Coronary artery (tissue), 2 donors: ENCODE measurements at regions not wholly inside any gene's neighbourhood (a gene's known extent, or its start where the extent isn't known, plus 50 kb on each side); places are given as distances from the start of the nearest gene placed in this dataset.

Experiments used
- DNase-seq: peaks from one replicate; pipeline ENCODE4 v3.0.0-alpha.2; 2017; ENCODE audit warnings: low spot score
- H3K27ac ChIP-seq, 2 donors: fragments of 200-600 bp; sonication (generic); one replicate each; pipeline ENCODE4 v1.5.1; 2016 to 2019
- H3K4me3 ChIP-seq: fragments of 200-600 bp; sonication (generic); 2 replicates; pipeline ENCODE4 v1.5.1; 2016; ENCODE audit warnings: mild to moderate bottlenecking, moderate library complexity
- CTCF ChIP-seq: fragments of 200-600 bp; sonication (generic); IDR thresholded peaks from one replicate; pipeline ENCODE4 v1.5.1; 2019; ENCODE audit warnings: antibody characterized with exemption

- Histone ChIP-seq H3K4me3 (no peak overlapping the region), H3K27ac (no peak overlapping the region)
- TF ChIP-seq CTCF: no peak
- no peak for DNase-seq
Observed at GRCh38 chr4:81923140-81923539, 450.7 kb downstream of the HNRNPD start.

GRCh38 chr4:81922313-81922712, 450.6 kb upstream of the RASGEF1B start:
- no peak for DNase-seq
- TF ChIP-seq CTCF: no peak
- Histone ChIP-seq H3K4me3 (no peak overlapping the region), H3K27ac (no peak overlapping the region)

- no peak for DNase-seq
- TF ChIP-seq CTCF: no peak
- Histone ChIP-seq H3K27ac (no peak overlapping the region), H3K4me3 (no peak overlapping the region)
Observed at GRCh38 chr4:81921751-81922159, 450.0 kb upstream of the RASGEF1B start.

GRCh38 chr4:81919810-81920209, 448.1 kb upstream of the RASGEF1B start:
- DNase-seq: no peak
- no peak overlapping the region for H3K27ac ChIP-seq
- no peak overlapping the region for H3K4me3 ChIP-seq
- no peak for TF ChIP-seq CTCF

GRCh38 chr4:81919223-81919622, 447.5 kb upstream of the RASGEF1B start:
- no peak for TF ChIP-seq CTCF
- Histone ChIP-seq H3K4me3 (no peak overlapping the region), H3K27ac (no peak overlapping the region)
- no peak for DNase-seq

- Histone ChIP-seq H3K4me3 (no peak overlapping the region), H3K27ac (no peak overlapping the region)
- DNase-seq: no peak
Observed at GRCh38 chr4:81915430-81915829, 443.7 kb upstream of the RASGEF1B start.

GRCh38 chr4:81914623-81915022, 442.9 kb upstream of the RASGEF1B start:
- TF ChIP-seq CTCF: no peak
- no peak overlapping the region for H3K27ac ChIP-seq
- no peak overlapping the region for H3K4me3 ChIP-seq
- no peak for DNase-seq

More at GRCh38 chr4:81915430-81915829, 443.7 kb upstream of the RASGEF1B start:
- TF ChIP-seq CTCF: no peak
